NCI-H1694 treated with DMSO at 0.1 percent for 48 hours (cell line): ENCODE measurements at regions not wholly inside any gene's neighbourhood (a gene's known extent, or its start where the extent isn't known, plus 50 kb on each side); places are given as distances from the start of the nearest gene placed in this dataset.

Experiments
- DNase-seq: peaks from one replicate; lab custom pipeline; 2025; lab: John Stamatoyannopoulos, UW

- no peak for DNase-seq
Observed at GRCh38 chr14:94682736-94683135, 70.5 kb downstream of the SERPINA3 start.

GRCh38 chr14:94682061-94682516 lies 69.9 kb downstream of the SERPINA3 start:
- DNase-seq, result no peak

DNA sequence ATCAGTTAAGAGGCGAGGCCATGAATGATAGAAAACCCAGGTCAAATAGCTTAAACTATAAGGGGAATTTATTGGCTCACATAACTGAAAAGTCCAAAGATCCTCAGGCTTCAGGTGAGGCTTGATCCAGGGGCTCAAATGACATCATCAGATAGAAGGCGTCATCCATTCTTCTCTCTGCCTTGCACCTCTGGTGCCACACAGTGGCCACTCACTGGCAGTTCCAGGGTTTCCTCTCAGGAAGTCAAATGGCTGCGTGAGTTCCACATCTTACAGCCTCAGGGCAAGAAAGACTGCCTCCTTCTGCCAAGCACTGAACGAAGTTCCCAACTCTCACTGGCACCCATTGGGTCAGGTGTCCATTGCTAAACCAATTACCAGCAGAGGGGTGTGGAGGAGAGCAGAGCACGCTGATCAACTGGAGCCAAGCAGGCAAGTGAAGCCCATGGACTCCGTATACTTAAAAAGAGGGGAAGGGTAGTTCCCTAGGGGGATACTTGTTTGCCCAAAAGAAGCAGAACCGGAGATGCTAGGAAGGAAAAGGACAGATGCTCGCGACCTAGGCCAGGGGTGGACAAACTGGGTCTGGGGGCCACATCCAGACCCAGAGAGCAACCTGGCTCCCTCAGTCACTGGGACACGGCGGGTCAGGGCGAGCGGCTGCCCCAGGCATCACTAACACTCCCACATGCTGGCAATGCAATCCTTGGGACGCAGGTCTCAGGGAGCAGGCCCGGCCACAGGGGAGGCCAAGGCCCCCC lies 69.3 kb downstream of the SERPINA3 start:
- peak; percentile 39 for DNase-seq

- DNase-seq, result no peak
Observed at GRCh38 chr14:94680862-94681288, 68.7 kb downstream of the SERPINA3 start.

DNA sequence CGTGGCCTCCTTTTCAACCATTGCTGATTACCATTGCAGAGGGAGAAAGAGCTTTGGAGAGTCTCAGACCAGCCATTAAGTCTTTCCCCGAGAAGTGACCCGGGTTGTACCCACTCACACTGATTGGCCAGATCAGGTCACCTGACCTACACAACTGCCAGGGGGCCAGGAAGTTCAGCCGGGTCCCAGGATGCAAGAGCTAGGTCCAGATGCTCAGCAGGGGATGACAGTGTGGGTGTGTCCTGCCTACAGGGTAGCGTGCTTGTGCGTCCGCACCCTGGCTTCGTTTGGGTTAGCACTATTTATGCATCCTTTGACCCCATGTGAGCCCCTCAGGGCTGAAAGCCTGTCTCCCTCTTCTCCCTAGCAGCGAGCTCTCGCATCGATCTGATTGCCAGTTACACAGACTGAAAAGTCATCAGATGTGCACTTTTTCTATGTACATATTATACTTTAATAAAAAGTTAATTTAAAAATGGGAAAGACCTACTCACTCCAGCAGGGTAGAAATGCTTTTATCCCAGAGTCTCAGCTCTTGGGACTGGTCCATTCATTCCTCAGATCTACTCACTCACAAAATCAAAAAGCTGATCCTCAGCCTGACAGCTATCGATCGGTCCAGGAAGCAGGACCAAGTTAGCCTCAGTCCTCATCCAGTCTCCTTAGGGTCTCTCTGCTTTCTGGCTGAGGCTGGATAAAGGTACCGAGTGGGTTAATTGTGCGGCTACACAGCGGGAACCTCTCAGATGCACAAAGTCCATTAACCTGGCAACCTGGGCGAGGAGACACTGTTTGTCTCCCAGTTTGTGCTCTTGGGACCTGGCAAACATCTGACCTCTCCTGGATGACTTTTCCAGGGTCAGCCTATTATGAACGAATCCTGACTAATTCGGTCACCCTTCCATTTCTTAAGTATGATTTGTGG lies 68.0 kb downstream of the SERPINA3 start:
- DNase-seq, result no peak

- no peak for DNase-seq
Observed at GRCh38 chr14:94679106-94679810, 67.1 kb downstream of the SERPINA3 start.

DNA sequence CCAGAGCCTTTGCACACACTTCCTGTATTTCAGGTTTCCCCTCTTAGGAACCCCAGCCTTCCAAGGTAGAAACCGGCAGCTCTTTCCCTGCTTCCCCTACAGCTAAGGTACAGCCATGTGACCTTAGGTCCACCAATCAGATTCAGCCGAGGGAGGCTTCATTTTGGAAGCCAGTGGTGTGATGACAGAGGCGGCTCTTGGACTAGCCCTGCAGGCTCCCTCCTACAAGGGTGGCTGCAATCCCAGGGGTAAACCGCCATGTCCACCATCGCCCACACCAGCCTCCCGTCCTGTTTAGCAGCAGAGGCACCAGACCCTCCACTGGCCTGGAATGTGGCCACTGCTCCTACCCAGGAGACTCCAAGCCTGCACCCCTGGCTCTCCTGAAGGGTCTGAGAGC lies 65.6 kb downstream of the SERPINA3 start:
- no peak for DNase-seq

GRCh38 chr14:94677213-94677612 lies 65.0 kb downstream of the SERPINA3 start:
- DNase-seq, result no peak

- DNase-seq, result no peak
Observed at GRCh38 chr14:94676495-94677185, 64.4 kb downstream of the SERPINA3 start.

DNA sequence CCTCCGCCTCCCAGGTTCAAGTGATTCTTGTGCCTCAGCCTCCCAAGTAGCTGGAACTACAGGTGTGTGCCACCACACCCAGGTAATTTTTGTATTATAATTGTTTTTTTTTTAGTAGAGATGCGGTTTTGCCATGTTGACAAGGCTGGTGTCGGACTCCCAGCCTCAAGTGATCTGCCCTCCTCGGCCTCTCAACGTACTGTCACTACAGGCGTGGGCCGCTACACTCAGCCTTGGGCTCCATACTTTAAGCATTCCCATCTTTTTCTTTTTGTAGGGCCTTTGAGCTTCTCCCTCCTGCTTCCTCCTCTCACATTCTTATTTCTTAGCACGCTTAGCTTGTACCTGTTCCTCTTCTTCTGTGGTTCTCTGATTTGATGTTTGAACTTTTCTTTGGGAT lies 62.8 kb downstream of the SERPINA3 start:
- no peak for DNase-seq

DNA sequence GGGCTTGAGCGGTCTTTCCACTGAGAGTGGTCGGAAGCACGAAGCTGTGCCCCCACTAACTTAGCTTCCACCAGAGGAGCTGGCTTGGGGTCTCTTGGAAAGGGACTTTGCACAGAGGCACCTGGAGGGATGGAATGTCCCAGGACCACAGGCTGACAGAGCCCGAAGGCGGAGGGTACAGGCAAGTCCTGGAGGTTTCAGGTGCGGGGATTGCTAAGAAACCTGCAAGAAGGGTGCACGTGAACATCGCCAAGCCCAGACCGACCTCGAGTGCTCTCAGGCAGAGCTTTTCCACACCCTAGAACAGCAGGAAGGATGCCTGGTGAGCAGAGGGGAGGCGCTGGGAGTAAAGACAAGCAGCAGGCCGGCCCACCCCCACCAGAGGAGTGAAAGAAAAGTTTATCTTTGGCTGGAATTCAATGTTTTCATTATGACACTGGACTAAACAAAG lies 61.6 kb downstream of the SERPINA3 start:
- DNase-seq, result no peak
